ENCODE measurements at regions not wholly inside any gene's neighbourhood (a gene's known extent, or its start where the extent isn't known, plus 50 kb on each side); places are given as distances from the start of the nearest gene placed in this dataset.

GRCh38 chr6:15822835-15823234 lies 160.0 kb upstream of the DTNBP1 start:
- TF ChIP-seq CTCF (IDR thresholded peaks at IDR 0.05; ENCODE audit: insufficient read depth, low read length, severe bottlenecking), result no peak
- Histone ChIP-seq H3K27me3 (ENCODE audit: control insufficient read depth, insufficient read depth, low read length) (peaks cover 1% of the 10 kb centered on the region), H3K4me3 (ENCODE audit: low read depth, low read length) (no peak overlapping the region), H3K36me3 (ENCODE audit: control insufficient read depth, insufficient read depth, low read length) (no peaks in the 10 kb centered on the region)
- DNase-seq (ENCODE audit: low read depth) (no peak), FAIRE-seq (no peak)

GRCh38 chr6:15819841-15820240 lies 157.0 kb upstream of the DTNBP1 start:
- no peak overlapping the region for H3K4me3 ChIP-seq (ENCODE audit: low read depth, low read length)
- no peak for FAIRE-seq
- no peaks in the 10 kb centered on the region for H3K36me3 ChIP-seq (ENCODE audit: control insufficient read depth, insufficient read depth, low read length)
- peaks cover 1% of the 10 kb centered on the region for H3K27me3 ChIP-seq (ENCODE audit: control insufficient read depth, insufficient read depth, low read length)
- no peak for TF ChIP-seq CTCF (IDR thresholded peaks at IDR 0.05; ENCODE audit: insufficient read depth, low read length, severe bottlenecking)
- DNase-seq (ENCODE audit: low read depth), result no peak

GRCh38 chr6:15819226-15819625 lies 156.4 kb upstream of the DTNBP1 start:
- H3K36me3 ChIP-seq (ENCODE audit: control insufficient read depth, insufficient read depth, low read length), result no peaks in the 10 kb centered on the region
- H3K27me3 ChIP-seq (ENCODE audit: control insufficient read depth, insufficient read depth, low read length), result peaks cover 1% of the 10 kb centered on the region
- no peak for DNase-seq (ENCODE audit: low read depth)
- TF ChIP-seq CTCF (IDR thresholded peaks at IDR 0.05; ENCODE audit: insufficient read depth, low read length, severe bottlenecking), result no peak
- no peak overlapping the region for H3K4me3 ChIP-seq (ENCODE audit: low read depth, low read length)
- no peak for FAIRE-seq

GRCh38 chr6:15818491-15818890 lies 155.7 kb upstream of the DTNBP1 start:
- no peak for TF ChIP-seq CTCF (IDR thresholded peaks at IDR 0.05; ENCODE audit: insufficient read depth, low read length, severe bottlenecking)
- peaks cover 1% of the 10 kb centered on the region for H3K27me3 ChIP-seq (ENCODE audit: control insufficient read depth, insufficient read depth, low read length)
- FAIRE-seq, result no peak

GRCh38 chr6:15818044-15818443 lies 155.2 kb upstream of the DTNBP1 start:
- Histone ChIP-seq H3K4me3 (ENCODE audit: low read depth, low read length) (no peak overlapping the region), H3K36me3 (ENCODE audit: control insufficient read depth, insufficient read depth, low read length) (no peaks in the 10 kb centered on the region), H3K27me3 (ENCODE audit: control insufficient read depth, insufficient read depth, low read length) (peaks cover 1% of the 10 kb centered on the region)
- FAIRE-seq, result no peak
- DNase-seq (ENCODE audit: low read depth), result no peak
- no peak for TF ChIP-seq CTCF (IDR thresholded peaks at IDR 0.05; ENCODE audit: insufficient read depth, low read length, severe bottlenecking)

More at GRCh38 chr6:15818491-15818890, 155.7 kb upstream of the DTNBP1 start:
- DNase-seq (ENCODE audit: low read depth), result no peak
- H3K36me3 ChIP-seq (ENCODE audit: control insufficient read depth, insufficient read depth, low read length), result no peaks in the 10 kb centered on the region
- no peak overlapping the region for H3K4me3 ChIP-seq (ENCODE audit: low read depth, low read length)

GRCh38 chr6:15817100-15817499 lies 154.3 kb upstream of the DTNBP1 start:
- no peak for FAIRE-seq

More at GRCh38 chr6:15817100-15817499, 154.3 kb upstream of the DTNBP1 start:
- H3K4me3 ChIP-seq (ENCODE audit: low read depth, low read length), result no peak overlapping the region
- DNase-seq (ENCODE audit: low read depth), result no peak
- peaks cover 1% of the 10 kb centered on the region for H3K27me3 ChIP-seq (ENCODE audit: control insufficient read depth, insufficient read depth, low read length)
- no peaks in the 10 kb centered on the region for H3K36me3 ChIP-seq (ENCODE audit: control insufficient read depth, insufficient read depth, low read length)
- TF ChIP-seq CTCF (IDR thresholded peaks at IDR 0.05; ENCODE audit: insufficient read depth, low read length, severe bottlenecking), result no peak

All from bronchial epithelial cell (primary cell).